ENCODE measurements at regions not wholly inside any gene's neighbourhood (a gene's known extent, or its start where the extent isn't known, plus 50 kb on each side); places are given as distances from the start of the nearest gene placed in this dataset.
"Not testable (repeated sequence)": the region's sequence is repeated elsewhere in the genome, so short reads cannot be mapped to it uniquely, and the experiment has no call there.

- H3K27me3 Mint-ChIP-seq (ENCODE audit: insufficient read depth, unreplicated experiment): no peaks in the 10 kb centered on the region
- no peak for DNase-seq
- Histone ChIP-seq H3K4me3 (ENCODE audit: low read depth, low read length) (no peak overlapping the region), H3K27me3 (replicated peaks; ENCODE audit: control insufficient read depth, insufficient read depth, low read length) (no peaks in the 10 kb centered on the region), H3K4me1 (no peaks in the 10 kb centered on the region), H3K9me3 (peaks cover 4% of the 10 kb centered on the region), H3K36me3 (ENCODE audit: control insufficient read depth, insufficient read depth, low read length) (no peaks in the 10 kb centered on the region)
- BruUV-seq (replicated peaks): no TSS peak
- ChIA-PET CTCF (interaction anchor here (0.7 kb wide), 1 partner anchor 630 kb away, joined by 3 read pairs; no protein-coding TSS in a partner anchor), POLR2A (no interaction called here)
- intact Hi-C loops (cut with micrococcal nuclease; ENCODE audit: unreplicated experiment): no loop called here
- H3K9me3 Mint-ChIP-seq (ENCODE audit: unreplicated experiment): peaks cover 23% of the 10 kb centered on the region
- no peaks in the 10 kb centered on the region for H3K36me3 Mint-ChIP-seq (ENCODE audit: insufficient read depth, unreplicated experiment)
- peaks cover 7% of the 10 kb centered on the region for H3K4me1 Mint-ChIP-seq (ENCODE audit: low read depth, unreplicated experiment)
- H3K27ac Mint-ChIP-seq (ENCODE audit: unreplicated experiment): no peak overlapping the region
- no peak overlapping the region for H3K4me3 Mint-ChIP-seq (ENCODE audit: unreplicated experiment)
- TF ChIP-seq, protein P1, sequence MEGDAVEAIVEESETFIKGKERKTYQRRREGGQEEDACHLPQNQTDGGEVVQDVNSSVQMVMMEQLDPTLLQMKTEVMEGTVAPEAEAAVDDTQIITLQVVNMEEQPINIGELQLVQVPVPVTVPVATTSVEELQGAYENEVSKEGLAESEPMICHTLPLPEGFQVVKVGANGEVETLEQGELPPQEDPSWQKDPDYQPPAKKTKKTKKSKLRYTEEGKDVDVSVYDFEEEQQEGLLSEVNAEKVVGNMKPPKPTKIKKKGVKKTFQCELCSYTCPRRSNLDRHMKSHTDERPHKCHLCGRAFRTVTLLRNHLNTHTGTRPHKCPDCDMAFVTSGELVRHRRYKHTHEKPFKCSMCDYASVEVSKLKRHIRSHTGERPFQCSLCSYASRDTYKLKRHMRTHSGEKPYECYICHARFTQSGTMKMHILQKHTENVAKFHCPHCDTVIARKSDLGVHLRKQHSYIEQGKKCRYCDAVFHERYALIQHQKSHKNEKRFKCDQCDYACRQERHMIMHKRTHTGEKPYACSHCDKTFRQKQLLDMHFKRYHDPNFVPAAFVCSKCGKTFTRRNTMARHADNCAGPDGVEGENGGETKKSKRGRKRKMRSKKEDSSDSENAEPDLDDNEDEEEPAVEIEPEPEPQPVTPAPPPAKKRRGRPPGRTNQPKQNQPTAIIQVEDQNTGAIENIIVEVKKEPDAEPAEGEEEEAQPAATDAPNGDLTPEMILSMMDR (IDR thresholded peaks at IDR 0.05; ENCODE audit: insufficient read depth in 1 of 2, low read depth in 1 of 2, low read length in 1 of 2, severe bottlenecking in 1 of 2, unreplicated experiment in 1 of 2): no peak
Observed at GRCh38 chr1:157429601-157430240, 122.6 kb downstream of the FCRL5 start.

GRCh38 chr1:157423764-157424163 lies 128.6 kb downstream of the FCRL5 start:
- H3K27me3 Mint-ChIP-seq (ENCODE audit: insufficient read depth, unreplicated experiment); H3K36me3 ChIP-seq (ENCODE audit: control insufficient read depth, insufficient read depth, low read length); H3K4me3 Mint-ChIP-seq (ENCODE audit: unreplicated experiment); H3K4me3 ChIP-seq (ENCODE audit: low read depth, low read length); H3K4me1 ChIP-seq; CTCF ChIA-PET; H3K4me1 Mint-ChIP-seq (ENCODE audit: low read depth, unreplicated experiment); DNase-seq; H3K27me3 ChIP-seq (replicated peaks; ENCODE audit: control insufficient read depth, insufficient read depth, low read length); H3K27ac Mint-ChIP-seq (ENCODE audit: unreplicated experiment); BruUV-seq (replicated peaks); H3K36me3 Mint-ChIP-seq (ENCODE audit: insufficient read depth, unreplicated experiment); POLR2A ChIA-PET; H3K9me3 Mint-ChIP-seq (ENCODE audit: unreplicated experiment); intact Hi-C loops (cut with micrococcal nuclease; ENCODE audit: unreplicated experiment); H3K9me3 ChIP-seq: not testable (repeated sequence)

GRCh38 chr1:157419845-157420542 lies 132.3 kb downstream of the FCRL5 start:
- no peaks in the 10 kb centered on the region for H3K4me1 Mint-ChIP-seq (ENCODE audit: low read depth, unreplicated experiment)
- ChIA-PET POLR2A (no interaction called here), CTCF (no interaction called here)
- no peaks in the 10 kb centered on the region for H3K27me3 ChIP-seq (replicated peaks; ENCODE audit: control insufficient read depth, insufficient read depth, low read length)
- no peak overlapping the region for H3K4me3 Mint-ChIP-seq (ENCODE audit: unreplicated experiment)
- H3K36me3 Mint-ChIP-seq (ENCODE audit: insufficient read depth, unreplicated experiment): no peaks in the 10 kb centered on the region
- no peaks in the 10 kb centered on the region for H3K9me3 Mint-ChIP-seq (ENCODE audit: unreplicated experiment)
- DNase-seq: no peak
- no TSS peak for BruUV-seq (replicated peaks)
- H3K27me3 Mint-ChIP-seq (ENCODE audit: insufficient read depth, unreplicated experiment): no peaks in the 10 kb centered on the region
- no peaks in the 10 kb centered on the region for H3K4me1 ChIP-seq
- H3K27ac Mint-ChIP-seq (ENCODE audit: unreplicated experiment): no peak overlapping the region
- intact Hi-C loops (cut with micrococcal nuclease; ENCODE audit: unreplicated experiment): no loop called here
- no peak overlapping the region for H3K4me3 ChIP-seq (ENCODE audit: low read depth, low read length)
- H3K36me3 ChIP-seq (ENCODE audit: control insufficient read depth, insufficient read depth, low read length): no peaks in the 10 kb centered on the region
- H3K9me3 ChIP-seq: no peaks in the 10 kb centered on the region
- TF ChIP-seq, protein P1 (IDR thresholded peaks at IDR 0.05; ENCODE audit: insufficient read depth in 1 of 2, low read depth in 1 of 2, low read length in 1 of 2, severe bottlenecking in 1 of 2, unreplicated experiment in 1 of 2): no peak

Data from Caco-2 (cell line).